ENCODE measurements at regions not wholly inside any gene's neighbourhood (a gene's known extent, or its start where the extent isn't known, plus 50 kb on each side); places are given as distances from the start of the nearest gene placed in this dataset.

DNA sequence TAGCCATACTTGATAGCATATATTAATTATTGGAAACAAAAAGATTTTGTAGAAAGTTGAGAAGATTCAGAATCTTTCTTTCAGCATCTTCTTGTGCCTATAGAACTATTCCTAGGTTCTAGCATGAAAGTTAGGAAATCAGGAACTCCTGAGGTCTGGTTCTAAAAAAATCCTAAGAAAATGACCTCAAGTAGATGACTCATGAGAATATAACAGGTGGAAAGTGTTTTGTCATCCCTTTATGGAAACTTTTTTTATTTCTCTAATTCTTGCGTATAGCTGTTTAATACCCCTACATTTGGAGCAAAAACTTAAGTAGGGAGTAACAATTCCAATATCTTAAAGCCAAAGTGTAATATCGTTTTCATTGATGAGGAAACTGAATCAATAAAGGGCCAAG lies 574.1 kb downstream of the NR2F1-AS1 start:
- Histone ChIP-seq H3K4me1 (no peaks in the 10 kb centered on the region), H3K27me3 (no peaks in the 10 kb centered on the region), H3K27ac (no peak overlapping the region), H3K4me3 (no peak overlapping the region), H3K9me3 (no peaks in the 10 kb centered on the region), H3K36me3 (no peaks in the 10 kb centered on the region)
- ATAC-seq, result no peak
- intact Hi-C loops (cut with DNase I), result no loop called here
- TF ChIP-seq, protein P1, sequence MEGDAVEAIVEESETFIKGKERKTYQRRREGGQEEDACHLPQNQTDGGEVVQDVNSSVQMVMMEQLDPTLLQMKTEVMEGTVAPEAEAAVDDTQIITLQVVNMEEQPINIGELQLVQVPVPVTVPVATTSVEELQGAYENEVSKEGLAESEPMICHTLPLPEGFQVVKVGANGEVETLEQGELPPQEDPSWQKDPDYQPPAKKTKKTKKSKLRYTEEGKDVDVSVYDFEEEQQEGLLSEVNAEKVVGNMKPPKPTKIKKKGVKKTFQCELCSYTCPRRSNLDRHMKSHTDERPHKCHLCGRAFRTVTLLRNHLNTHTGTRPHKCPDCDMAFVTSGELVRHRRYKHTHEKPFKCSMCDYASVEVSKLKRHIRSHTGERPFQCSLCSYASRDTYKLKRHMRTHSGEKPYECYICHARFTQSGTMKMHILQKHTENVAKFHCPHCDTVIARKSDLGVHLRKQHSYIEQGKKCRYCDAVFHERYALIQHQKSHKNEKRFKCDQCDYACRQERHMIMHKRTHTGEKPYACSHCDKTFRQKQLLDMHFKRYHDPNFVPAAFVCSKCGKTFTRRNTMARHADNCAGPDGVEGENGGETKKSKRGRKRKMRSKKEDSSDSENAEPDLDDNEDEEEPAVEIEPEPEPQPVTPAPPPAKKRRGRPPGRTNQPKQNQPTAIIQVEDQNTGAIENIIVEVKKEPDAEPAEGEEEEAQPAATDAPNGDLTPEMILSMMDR (IDR thresholded peaks at IDR 0.05), result no peak
- no peak for FAIRE-seq
- DNase-seq, result no peak
- 22 to 43% methylated on average over 2 of the region's 2 CpGs for WGBS, 2 donors

GRCh38 chr5:92998456-92998855 lies 582.6 kb downstream of the NR2F1-AS1 start:
- TF ChIP-seq, protein P1 (IDR thresholded peaks at IDR 0.05), result no peak
- H3K9me3 ChIP-seq, result no peaks in the 10 kb centered on the region
- 42 to 53% methylated on average over 5 of the region's 5 CpGs for WGBS, 2 donors
- no peak overlapping the region for H3K27ac ChIP-seq
- H3K4me1 ChIP-seq, result no peaks in the 10 kb centered on the region
- H3K36me3 ChIP-seq, result no peaks in the 10 kb centered on the region
- H3K4me3 ChIP-seq, result no peak overlapping the region
- FAIRE-seq (no peak), DNase-seq (no peak), ATAC-seq (no peak)
- no peaks in the 10 kb centered on the region for H3K27me3 ChIP-seq
- intact Hi-C loops (cut with DNase I), result no loop called here

DNA sequence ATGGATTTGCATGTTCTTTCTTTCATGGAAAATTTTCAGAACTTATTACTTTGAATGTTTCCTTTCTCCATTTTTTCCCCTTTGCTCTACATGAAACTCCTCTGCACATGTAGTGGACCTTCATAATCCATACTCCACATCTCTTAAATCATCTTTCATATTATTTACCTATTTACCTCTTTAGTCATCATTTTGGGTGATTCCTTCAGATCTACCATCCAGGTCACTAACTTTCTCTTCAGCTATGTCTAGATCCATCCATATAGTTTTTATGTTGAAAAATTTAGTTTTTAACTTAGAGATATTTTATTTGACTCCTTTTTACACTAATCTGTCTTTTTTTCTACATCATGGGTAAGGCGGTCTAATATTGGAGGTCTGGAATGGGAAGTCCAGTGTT lies 586.6 kb downstream of the NR2F1-AS1 start:
- Histone ChIP-seq H3K36me3 (no peaks in the 10 kb centered on the region), H3K27ac (no peak overlapping the region), H3K27me3 (no peaks in the 10 kb centered on the region), H3K4me1 (no peaks in the 10 kb centered on the region), H3K4me3 (no peak overlapping the region), H3K9me3 (no peaks in the 10 kb centered on the region)
- intact Hi-C loops (cut with DNase I), result no loop called here
- ATAC-seq (no peak), DNase-seq (no peak), FAIRE-seq (no peak)
- TF ChIP-seq, protein P1 (IDR thresholded peaks at IDR 0.05), result no peak
- WGBS, 2 donors, result 90 to 91% methylated on average over 1 of the region's 1 CpG

GRCh38 chr5:92992073-92992472 lies 588.9 kb downstream of the NR2F1-AS1 start:
- no peak for FAIRE-seq
- Histone ChIP-seq H3K36me3 (no peaks in the 10 kb centered on the region), H3K4me1 (no peaks in the 10 kb centered on the region), H3K27me3 (no peaks in the 10 kb centered on the region), H3K27ac (no peak overlapping the region), H3K4me3 (no peak overlapping the region), H3K9me3 (no peaks in the 10 kb centered on the region)
- intact Hi-C loops (cut with DNase I), result no loop called here
- no peak for ATAC-seq
- DNase-seq, result no peak
- TF ChIP-seq, protein P1 (IDR thresholded peaks at IDR 0.05), result no peak

DNA sequence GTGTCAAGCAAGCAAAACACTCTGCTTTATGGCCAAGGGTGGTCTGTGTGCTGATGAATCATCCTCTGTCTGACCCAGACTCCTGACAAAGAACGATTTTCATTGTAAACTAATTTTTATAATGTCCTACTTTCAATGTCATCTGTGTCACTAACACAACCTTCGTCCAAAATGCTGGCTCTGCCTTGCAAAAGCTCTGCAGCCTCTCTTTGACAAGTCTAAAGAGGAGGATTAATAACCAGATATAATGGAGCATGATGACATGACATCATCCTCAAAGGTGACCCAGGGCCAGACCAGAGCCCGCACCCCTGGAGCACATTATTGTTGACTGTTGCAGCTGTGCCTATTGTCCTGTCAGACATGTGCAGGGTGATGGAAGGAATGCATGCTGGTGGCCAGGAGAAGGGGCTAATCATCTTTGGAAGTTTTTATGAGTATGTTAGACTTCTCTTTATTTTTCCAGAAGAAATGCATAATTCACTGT lies 589.4 kb downstream of the NR2F1-AS1 start:
- no peak for ATAC-seq
- Histone ChIP-seq H3K36me3 (no peaks in the 10 kb centered on the region), H3K9me3 (no peaks in the 10 kb centered on the region), H3K4me3 (no peak overlapping the region), H3K27me3 (no peaks in the 10 kb centered on the region), H3K27ac (no peak overlapping the region), H3K4me1 (no peaks in the 10 kb centered on the region)
- intact Hi-C loops (cut with DNase I), result no loop called here
- WGBS, 2 donors, result 31 to 39% methylated on average over 3 of the region's 3 CpGs
- DNase-seq, result no peak
- TF ChIP-seq, protein P1 (IDR thresholded peaks at IDR 0.05), result no peak
- FAIRE-seq, result no peak
